Keratinocyte (primary cell): ENCODE measurements at regions not wholly inside any gene's neighbourhood (a gene's known extent, or its start where the extent isn't known, plus 50 kb on each side); places are given as distances from the start of the nearest gene placed in this dataset.

Experiments used
- EZH2 ChIP-seq: IDR thresholded peaks from one replicate; pipeline ENCODE4 v1.6.1; 2012; ENCODE audit warnings: inconsistent platforms, mild to moderate bottlenecking, low read length, moderate library complexity
- TF ChIP-seq, protein P1 (sequence below), 3 experiments: IDR thresholded peaks in 1 of 3; conservative IDR thresholded peaks in 1 of 3; optimal IDR thresholded peaks in 1 of 3; 2 replicates in 2 of 3; 3 replicates in 1 of 3; pipeline versions ENCODE3 to v1.5.1; 2011; ENCODE audit warnings: low read length in 3 of 3, mild to moderate bottlenecking in 3 of 3, moderate library complexity in 2 of 3, control low read depth in 1 of 3, inconsistent platforms in 1 of 3; ENCODE audit not compliant: insufficient read depth in 2 of 3; ENCODE audit errors: extremely low read depth in 1 of 3

DNA sequence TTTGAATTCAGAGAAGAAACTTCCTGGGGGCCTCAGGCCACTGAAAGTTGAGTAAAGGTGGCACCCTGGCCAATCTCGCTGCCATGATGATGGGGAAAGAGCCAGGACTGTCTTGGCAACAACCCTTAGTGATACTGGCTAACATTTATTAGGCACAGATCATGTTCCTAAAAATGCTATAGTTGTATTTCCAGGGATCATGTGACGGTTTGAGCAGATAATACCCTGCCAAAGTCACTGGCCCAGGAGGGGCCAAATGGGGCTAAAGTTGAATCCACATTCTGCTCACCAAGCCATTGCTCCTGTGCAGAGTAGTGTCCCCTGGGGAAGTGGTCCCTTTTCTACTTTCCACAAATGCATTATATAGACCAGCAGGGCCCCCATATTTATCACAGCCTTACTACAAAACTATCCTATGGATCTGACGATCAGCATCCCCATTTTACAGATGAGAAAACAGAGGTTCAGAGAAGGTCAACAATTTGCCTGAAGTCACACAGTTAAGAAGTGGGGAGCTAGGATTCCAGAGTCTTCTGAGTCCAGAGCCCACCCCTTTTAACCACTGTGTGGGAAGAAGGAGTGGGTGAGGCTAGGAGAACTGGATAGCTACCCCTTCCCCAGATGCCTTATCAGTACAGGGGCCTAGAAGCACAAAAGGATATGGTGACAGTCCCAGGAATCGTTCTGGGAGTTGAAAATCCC lies 300.0 kb upstream of the IRX3 start:
- TF ChIP-seq, protein P1, sequence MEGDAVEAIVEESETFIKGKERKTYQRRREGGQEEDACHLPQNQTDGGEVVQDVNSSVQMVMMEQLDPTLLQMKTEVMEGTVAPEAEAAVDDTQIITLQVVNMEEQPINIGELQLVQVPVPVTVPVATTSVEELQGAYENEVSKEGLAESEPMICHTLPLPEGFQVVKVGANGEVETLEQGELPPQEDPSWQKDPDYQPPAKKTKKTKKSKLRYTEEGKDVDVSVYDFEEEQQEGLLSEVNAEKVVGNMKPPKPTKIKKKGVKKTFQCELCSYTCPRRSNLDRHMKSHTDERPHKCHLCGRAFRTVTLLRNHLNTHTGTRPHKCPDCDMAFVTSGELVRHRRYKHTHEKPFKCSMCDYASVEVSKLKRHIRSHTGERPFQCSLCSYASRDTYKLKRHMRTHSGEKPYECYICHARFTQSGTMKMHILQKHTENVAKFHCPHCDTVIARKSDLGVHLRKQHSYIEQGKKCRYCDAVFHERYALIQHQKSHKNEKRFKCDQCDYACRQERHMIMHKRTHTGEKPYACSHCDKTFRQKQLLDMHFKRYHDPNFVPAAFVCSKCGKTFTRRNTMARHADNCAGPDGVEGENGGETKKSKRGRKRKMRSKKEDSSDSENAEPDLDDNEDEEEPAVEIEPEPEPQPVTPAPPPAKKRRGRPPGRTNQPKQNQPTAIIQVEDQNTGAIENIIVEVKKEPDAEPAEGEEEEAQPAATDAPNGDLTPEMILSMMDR (optimal IDR thresholded peaks at IDR 0.05 in 1 of 3, IDR thresholded peaks at IDR 0.05 in 1 of 3, conservative IDR thresholded peaks at IDR 0.05 in 1 of 3; ENCODE audit: extremely low read depth in 1 of 3, insufficient read depth in 2 of 3, low read length in 3 of 3), result no peak
- TF ChIP-seq EZH2, result no peak
